Neural progenitor cell (in vitro differentiated cells): ENCODE measurements at regions not wholly inside any gene's neighbourhood (a gene's known extent, or its start where the extent isn't known, plus 50 kb on each side); places are given as distances from the start of the nearest gene placed in this dataset.

Source experiments
- DNase-seq: peaks from one replicate; pipeline ENCODE4 v3.0.0-alpha.2; 2016; ENCODE audit warnings: low spot score
- H2AFZ ChIP-seq: fragments of 200-600 bp; sonication (generic); replicated peaks from 2 replicates; pipeline ENCODE4 v1.6.1; 2016; ENCODE audit warnings: antibody characterized with exemption
- H3F3A ChIP-seq: fragments of 200-600 bp; sonication (generic); 2 replicates; pipeline ENCODE4 v1.6.1; 2016; ENCODE audit warnings: antibody characterized with exemption, low read depth
- H3K27ac ChIP-seq: fragments of 200-600 bp; sonication (generic); 2 replicates; pipeline ENCODE4 v1.5.1; 2016; ENCODE audit warnings: mild to moderate bottlenecking
- H3K27me3 ChIP-seq: fragments of 200-600 bp; sonication (generic); 2 replicates; pipeline ENCODE4 v1.6.1; 2016; ENCODE audit warnings: mild to moderate bottlenecking, moderate library complexity
- H3K36me3 ChIP-seq: fragments of 200-600 bp; sonication (generic); 2 replicates; pipeline ENCODE4 v1.5.1; 2016
- H3K4me1 ChIP-seq: fragments of 200-600 bp; sonication (generic); 2 replicates; pipeline ENCODE4 v1.6.1; 2016; ENCODE audit warnings: mixed run types
- H3K4me2 ChIP-seq: fragments of 200-600 bp; sonication (generic); 2 replicates; pipeline ENCODE4 v1.6.1; 2016
- H3K4me3 ChIP-seq: fragments of 200-600 bp; sonication (generic); 2 replicates; pipeline ENCODE4 v1.5.1; 2016
- H3K79me2 ChIP-seq: fragments of 200-600 bp; sonication (generic); 2 replicates; pipeline ENCODE4 v1.6.1; 2016; ENCODE audit warnings: low read depth
- H3K9ac ChIP-seq: fragments of 200-600 bp; sonication (generic); 2 replicates; pipeline ENCODE4 v1.6.1; 2016
- H3K9me3 ChIP-seq: fragments of 200-600 bp; sonication (generic); 2 replicates; pipeline ENCODE4 v1.5.1; 2016; ENCODE audit warnings: low read depth
- H4K20me1 ChIP-seq: fragments of 200-600 bp; sonication (generic); 2 replicates; pipeline ENCODE4 v1.6.1; 2016; ENCODE audit warnings: low read depth
- H3K27ac Mint-ChIP-seq: 3 replicates; pipeline ENCODE4 v1.8.0; 2021; ENCODE audit warnings: mixed read lengths
- H3K27me3 Mint-ChIP-seq: 2 replicates; pipeline ENCODE4 v1.8.0; 2022; ENCODE audit warnings: low read depth, mild to moderate bottlenecking, inconsistent platforms, moderate library complexity, mixed read lengths; ENCODE audit not compliant: insufficient read depth
- H3K36me3 Mint-ChIP-seq: 3 replicates; pipeline ENCODE4 v1.8.0; 2021; ENCODE audit warnings: mixed read lengths
- H3K4me1 Mint-ChIP-seq: 3 replicates; pipeline ENCODE4 v1.8.0; 2021; ENCODE audit warnings: mixed read lengths
- H3K4me3 Mint-ChIP-seq: 3 replicates; pipeline ENCODE4 v1.8.0; 2021; ENCODE audit warnings: mild to moderate bottlenecking, moderate library complexity, mixed read lengths
- H3K9me3 Mint-ChIP-seq: 3 replicates; pipeline ENCODE4 v1.8.0; 2020; ENCODE audit warnings: mixed read lengths
- EZH2 ChIP-seq: fragments of 200-600 bp; sonication (generic); IDR thresholded peaks from 2 replicates; pipeline ENCODE4 v1.6.1; 2017; ENCODE audit warnings: antibody characterized with exemption, mild to moderate bottlenecking, moderate library complexity
- EZH2phosphoT487 ChIP-seq: fragments of 200-600 bp; sonication (generic); IDR thresholded peaks from 2 replicates; pipeline ENCODE4 v1.6.1; 2017; ENCODE audit warnings: antibody characterized with exemption
- TF ChIP-seq, protein P1 (sequence below): fragments of 200-600 bp; sonication (generic); IDR thresholded peaks from 2 replicates; pipeline ENCODE4 v1.5.1; 2017; ENCODE audit warnings: antibody characterized with exemption, mild to moderate bottlenecking

GRCh38 chr10:117725993-117726392 is 183.4 kb downstream of the EMX2 start:
- Histone ChIP-seq H2AFZ (no peak overlapping the region), H3F3A (no peaks in the 10 kb centered on the region), H3K27ac (no peak overlapping the region), H3K4me1 (peaks cover 22% of the 10 kb centered on the region), H3K27me3 (no peaks in the 10 kb centered on the region), H3K4me2 (no peak overlapping the region), H3K9ac (no peak overlapping the region), H3K79me2 (no peaks in the 10 kb centered on the region), H3K4me3 (no peak overlapping the region), H3K9me3 (no peaks in the 10 kb centered on the region), H3K36me3 (no peaks in the 10 kb centered on the region), H4K20me1 (no peaks in the 10 kb centered on the region)
- H3K4me1 Mint-ChIP-seq: peaks cover 39% of the 10 kb centered on the region
- TF ChIP-seq EZH2phosphoT487: no peak
- TF ChIP-seq EZH2: no peak
- TF ChIP-seq, protein P1, sequence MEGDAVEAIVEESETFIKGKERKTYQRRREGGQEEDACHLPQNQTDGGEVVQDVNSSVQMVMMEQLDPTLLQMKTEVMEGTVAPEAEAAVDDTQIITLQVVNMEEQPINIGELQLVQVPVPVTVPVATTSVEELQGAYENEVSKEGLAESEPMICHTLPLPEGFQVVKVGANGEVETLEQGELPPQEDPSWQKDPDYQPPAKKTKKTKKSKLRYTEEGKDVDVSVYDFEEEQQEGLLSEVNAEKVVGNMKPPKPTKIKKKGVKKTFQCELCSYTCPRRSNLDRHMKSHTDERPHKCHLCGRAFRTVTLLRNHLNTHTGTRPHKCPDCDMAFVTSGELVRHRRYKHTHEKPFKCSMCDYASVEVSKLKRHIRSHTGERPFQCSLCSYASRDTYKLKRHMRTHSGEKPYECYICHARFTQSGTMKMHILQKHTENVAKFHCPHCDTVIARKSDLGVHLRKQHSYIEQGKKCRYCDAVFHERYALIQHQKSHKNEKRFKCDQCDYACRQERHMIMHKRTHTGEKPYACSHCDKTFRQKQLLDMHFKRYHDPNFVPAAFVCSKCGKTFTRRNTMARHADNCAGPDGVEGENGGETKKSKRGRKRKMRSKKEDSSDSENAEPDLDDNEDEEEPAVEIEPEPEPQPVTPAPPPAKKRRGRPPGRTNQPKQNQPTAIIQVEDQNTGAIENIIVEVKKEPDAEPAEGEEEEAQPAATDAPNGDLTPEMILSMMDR: no peak
- peaks cover 6% of the 10 kb centered on the region for H3K27me3 Mint-ChIP-seq
- no peak overlapping the region for H3K4me3 Mint-ChIP-seq
- no peak overlapping the region for H3K27ac Mint-ChIP-seq
- peaks cover 2% of the 10 kb centered on the region for H3K9me3 Mint-ChIP-seq
- no peaks in the 10 kb centered on the region for H3K36me3 Mint-ChIP-seq
- DNase-seq: no peak

DNA sequence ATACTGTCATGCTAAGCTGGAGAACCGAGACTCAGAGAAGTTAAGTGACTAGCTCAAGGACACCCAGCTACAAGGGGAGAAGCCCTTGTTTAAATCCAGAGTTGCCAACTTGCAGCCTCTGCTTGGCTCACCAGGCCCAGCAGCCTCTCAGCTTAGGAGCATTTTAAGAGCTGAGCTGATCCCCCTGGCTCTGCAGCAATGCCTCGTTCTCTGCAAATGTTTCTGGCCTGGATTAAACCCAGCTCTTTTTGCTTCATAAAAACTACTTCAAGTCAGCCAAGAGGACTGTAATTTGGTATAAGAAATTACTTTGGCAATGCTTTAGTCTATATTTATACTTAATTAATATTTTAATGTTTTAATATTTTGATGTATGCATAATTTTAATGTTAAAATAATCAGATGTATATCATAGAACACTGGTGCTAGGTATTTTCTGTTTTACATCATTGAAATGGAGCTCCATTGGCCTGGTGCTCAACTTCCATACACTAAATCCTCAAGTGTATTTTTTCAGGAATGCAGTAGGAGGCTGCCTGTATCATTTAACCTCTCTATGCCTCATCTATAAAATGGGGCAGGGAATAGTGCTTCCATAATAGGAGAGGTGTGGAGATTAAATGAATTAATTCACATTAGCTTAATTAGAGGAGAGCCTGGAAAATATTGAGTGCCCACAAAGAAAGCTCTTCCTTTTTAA is 184.2 kb downstream of the EMX2 start:
- Histone ChIP-seq H3K4me1 (peaks cover 22% of the 10 kb centered on the region), H3K4me3 (no peak overlapping the region), H3K27me3 (no peaks in the 10 kb centered on the region), H3K4me2 (no peak overlapping the region), H2AFZ (no peak overlapping the region), H3F3A (no peaks in the 10 kb centered on the region), H3K27ac (no peak overlapping the region), H3K79me2 (no peaks in the 10 kb centered on the region), H3K9me3 (no peaks in the 10 kb centered on the region), H3K36me3 (no peaks in the 10 kb centered on the region), H3K9ac (no peak overlapping the region), H4K20me1 (no peaks in the 10 kb centered on the region)
- TF ChIP-seq, protein P1: no peak
- TF ChIP-seq EZH2phosphoT487: no peak
- TF ChIP-seq EZH2: no peak
- peaks cover 6% of the 10 kb centered on the region for H3K27me3 Mint-ChIP-seq
- peaks cover 2% of the 10 kb centered on the region for H3K9me3 Mint-ChIP-seq
- H3K4me1 Mint-ChIP-seq: peaks cover 39% of the 10 kb centered on the region
- no peak for DNase-seq
- no peak overlapping the region for H3K4me3 Mint-ChIP-seq
- H3K27ac Mint-ChIP-seq: no peak overlapping the region
- H3K36me3 Mint-ChIP-seq: no peaks in the 10 kb centered on the region

- TF ChIP-seq EZH2phosphoT487: no peak
- TF ChIP-seq, protein P1: no peak
- no peak for TF ChIP-seq EZH2
- no peaks in the 10 kb centered on the region for H3K36me3 Mint-ChIP-seq
Observed at GRCh38 chr10:117727421-117727820, 184.9 kb downstream of the EMX2 start.

More at GRCh38 chr10:117727421-117727820, 184.9 kb downstream of the EMX2 start:
- no peak overlapping the region for H3K27ac Mint-ChIP-seq
- Histone ChIP-seq H3K79me2 (no peaks in the 10 kb centered on the region), H3K27ac (no peak overlapping the region), H3K4me1 (peaks cover 19% of the 10 kb centered on the region), H3K9me3 (no peaks in the 10 kb centered on the region), H3K4me3 (no peak overlapping the region), H3K9ac (no peak overlapping the region), H2AFZ (no peak overlapping the region), H4K20me1 (no peaks in the 10 kb centered on the region), H3K27me3 (no peaks in the 10 kb centered on the region), H3F3A (no peaks in the 10 kb centered on the region), H3K4me2 (no peak overlapping the region), H3K36me3 (no peaks in the 10 kb centered on the region)
- H3K27me3 Mint-ChIP-seq: peaks cover 6% of the 10 kb centered on the region
- H3K4me3 Mint-ChIP-seq: no peak overlapping the region
- H3K9me3 Mint-ChIP-seq: peaks cover 2% of the 10 kb centered on the region
- DNase-seq: no peak
- peaks cover 39% of the 10 kb centered on the region for H3K4me1 Mint-ChIP-seq
